HG02981 (cell line): ENCODE measurements at regions not wholly inside any gene's neighbourhood (a gene's known extent, or its start where the extent isn't known, plus 50 kb on each side); places are given as distances from the start of the nearest gene placed in this dataset.
"Not testable (repeated sequence)": the region's sequence is repeated elsewhere in the genome, so short reads cannot be mapped to it uniquely, and the experiment has no call there.

Experiments
- ATAC-seq: cut with Tn5 transposase; IDR thresholded peaks from one replicate; pipeline ENCODE4 v1.9.1; 2021; ENCODE audit warnings: mild to moderate bottlenecking, moderate library complexity; ENCODE audit not compliant: unreplicated experiment

DNA sequence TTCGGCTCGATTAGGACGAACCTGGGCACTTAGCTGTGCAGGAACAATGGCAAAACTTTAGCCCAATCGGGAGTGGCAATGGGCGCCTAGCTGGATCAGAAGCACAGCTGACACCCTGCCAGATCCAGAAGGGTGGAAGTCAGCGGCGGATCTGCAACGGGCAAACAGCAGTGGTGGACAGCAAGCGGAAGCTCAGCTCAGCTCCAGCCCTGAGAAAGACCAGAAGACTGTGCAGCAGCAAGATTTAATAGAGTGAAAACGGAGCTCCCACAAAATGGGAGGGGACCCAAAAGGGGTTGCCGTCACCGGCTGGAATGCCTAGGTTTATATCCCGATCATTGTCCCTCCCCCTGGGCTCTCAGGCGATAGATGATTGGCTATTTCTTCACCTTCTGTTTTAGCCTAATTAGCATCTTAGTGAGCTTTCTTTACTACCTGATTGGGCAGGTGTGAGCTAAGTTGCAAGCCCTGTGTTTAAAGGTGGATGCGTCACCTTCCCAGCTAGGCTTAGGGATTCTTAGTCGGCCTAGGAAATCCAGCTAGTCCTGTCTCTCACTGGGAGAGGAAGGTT is 1237.9 kb downstream of the CDH12 start:
- no peak for ATAC-seq

DNA sequence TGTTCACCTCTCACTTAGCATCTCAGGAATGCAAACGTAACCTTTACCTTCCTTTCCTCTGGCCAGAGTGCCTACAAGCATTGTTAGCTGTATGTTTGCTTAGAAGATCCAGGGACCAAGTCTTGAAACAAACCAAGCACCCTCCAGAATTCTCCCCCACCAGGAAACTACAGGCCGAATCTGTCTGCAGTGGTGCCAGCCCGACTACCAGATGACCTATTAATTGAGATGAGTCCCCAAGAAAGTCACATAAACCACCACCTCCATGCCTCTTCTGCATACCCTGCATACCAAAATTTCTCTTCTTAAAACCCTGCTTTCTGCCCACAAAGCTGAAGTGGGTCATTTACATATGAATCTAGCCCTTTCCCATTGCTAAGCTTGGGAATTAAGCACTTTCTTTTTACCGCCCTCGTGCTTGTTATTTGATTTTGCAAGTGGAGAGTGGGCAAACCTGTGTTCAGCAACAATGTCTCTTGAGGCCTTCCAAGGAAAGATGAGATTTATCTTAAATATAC is 1239.1 kb downstream of the CDH12 start:
- no peak for ATAC-seq

GRCh38 chr5:21603796-21604195 is 1249.3 kb downstream of the CDH12 start:
- ATAC-seq = no peak

GRCh38 chr5:21594566-21594965 is 1258.6 kb downstream of the CDH12 start:
- no peak for ATAC-seq

GRCh38 chr5:21593261-21593660 is 1259.9 kb downstream of the CDH12 start:
- no peak for ATAC-seq

GRCh38 chr5:21581508-21581907 is 1271.6 kb downstream of the CDH12 start:
- no peak for ATAC-seq

GRCh38 chr5:21574961-21575360 is 1278.2 kb downstream of the CDH12 start:
- ATAC-seq = no peak

- ATAC-seq = no peak
These were observed 1278.7 kb downstream of the CDH12 start for GRCh38 chr5:21574438-21574837.

- no peak for ATAC-seq
These were observed 1279.5 kb downstream of the CDH12 start for GRCh38 chr5:21573416-21574314.

DNA sequence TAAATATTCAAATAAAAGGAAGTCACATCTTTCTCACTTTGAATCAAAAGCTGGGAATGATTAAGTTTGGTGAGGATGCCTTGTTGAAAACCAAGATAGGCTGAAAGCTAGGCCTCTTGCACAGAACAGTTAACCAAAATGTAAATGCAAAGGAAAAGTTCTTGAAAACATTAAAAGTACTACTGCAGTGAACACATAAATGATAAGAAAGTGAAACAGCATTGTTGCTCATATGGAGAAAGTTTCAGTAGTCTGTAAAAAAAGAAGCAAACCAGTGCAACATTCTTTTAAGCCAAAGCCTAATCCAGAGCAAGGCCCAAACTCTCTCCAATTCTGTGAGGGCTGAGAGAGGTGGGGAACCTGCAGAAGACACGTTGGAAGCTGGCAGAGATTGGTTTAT is 1281.9 kb downstream of the CDH12 start:
- ATAC-seq = not testable (repeated sequence)

DNA sequence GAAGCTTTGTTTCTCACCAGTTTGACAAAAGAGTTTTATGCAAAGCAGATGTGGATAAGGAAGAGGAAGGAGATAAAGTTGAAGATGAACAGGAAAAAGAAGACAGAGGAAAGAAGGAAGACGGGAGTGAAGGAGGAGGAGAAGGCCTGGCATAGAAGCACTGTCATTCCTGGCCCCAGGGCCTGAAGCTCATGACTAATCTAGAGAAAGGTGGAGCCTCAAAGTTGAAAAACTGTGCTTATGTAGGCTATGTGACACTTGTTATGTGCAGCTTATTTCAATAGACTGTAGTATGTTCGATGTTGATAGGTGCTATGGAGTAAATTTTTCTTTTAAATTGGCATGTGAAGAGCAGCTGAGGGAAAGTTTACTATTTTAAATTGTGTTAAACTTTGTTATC is 1294.0 kb downstream of the CDH12 start:
- not testable (repeated sequence) for ATAC-seq

GRCh38 chr5:21552263-21552662 is 1300.9 kb downstream of the CDH12 start:
- not testable (repeated sequence) for ATAC-seq

- ATAC-seq = not testable (repeated sequence)
These were observed 1302.2 kb downstream of the CDH12 start for GRCh38 chr5:21550916-21551315.

DNA sequence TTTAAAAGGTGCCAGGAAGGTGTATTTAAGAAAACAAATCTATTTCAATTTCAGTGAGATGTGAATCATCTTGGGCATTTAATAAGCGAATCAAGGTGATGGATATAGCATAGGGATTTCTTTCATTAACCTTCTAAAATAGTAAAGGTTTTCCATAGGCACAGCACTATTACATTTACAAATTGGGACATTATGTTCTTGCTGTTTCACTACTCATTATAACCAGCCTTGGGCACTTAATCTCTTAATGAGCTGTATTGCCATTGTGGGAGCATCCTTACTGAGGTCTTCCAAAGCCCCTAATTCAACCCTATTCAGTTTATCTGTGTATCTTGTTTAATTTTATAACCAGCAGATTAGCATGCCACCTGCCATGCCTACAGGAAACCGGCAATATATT is 1305.5 kb downstream of the CDH12 start:
- ATAC-seq = not testable (repeated sequence)

- ATAC-seq = not testable (repeated sequence)
These were observed 1318.0 kb downstream of the CDH12 start for GRCh38 chr5:21535114-21535513.

DNA sequence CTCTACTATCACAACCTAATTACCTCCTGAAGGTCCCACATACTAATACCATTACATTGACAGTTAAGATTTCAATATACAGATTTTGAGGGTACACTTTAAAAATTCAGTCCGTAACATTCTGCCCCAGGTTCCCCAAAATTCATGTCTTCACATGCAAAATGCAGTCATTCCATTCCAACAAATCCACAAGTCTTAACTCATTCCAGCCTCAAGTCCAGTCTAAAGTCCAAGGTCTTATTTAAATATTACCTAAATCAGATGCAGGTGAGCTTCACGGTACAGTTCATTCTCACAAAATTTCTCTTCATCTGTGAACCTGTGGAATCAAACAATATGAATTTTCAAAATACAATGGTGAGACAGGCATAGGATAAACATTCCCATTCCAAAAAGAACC is 1332.0 kb downstream of the CDH12 start:
- ATAC-seq = not testable (repeated sequence)

- ATAC-seq = not testable (repeated sequence)
These were observed 1356.2 kb downstream of the CDH12 start for GRCh38 chr5:21496926-21497325.

- ATAC-seq = not testable (repeated sequence)
These were observed 1357.1 kb downstream of the CDH12 start for GRCh38 chr5:21496056-21496455.

DNA sequence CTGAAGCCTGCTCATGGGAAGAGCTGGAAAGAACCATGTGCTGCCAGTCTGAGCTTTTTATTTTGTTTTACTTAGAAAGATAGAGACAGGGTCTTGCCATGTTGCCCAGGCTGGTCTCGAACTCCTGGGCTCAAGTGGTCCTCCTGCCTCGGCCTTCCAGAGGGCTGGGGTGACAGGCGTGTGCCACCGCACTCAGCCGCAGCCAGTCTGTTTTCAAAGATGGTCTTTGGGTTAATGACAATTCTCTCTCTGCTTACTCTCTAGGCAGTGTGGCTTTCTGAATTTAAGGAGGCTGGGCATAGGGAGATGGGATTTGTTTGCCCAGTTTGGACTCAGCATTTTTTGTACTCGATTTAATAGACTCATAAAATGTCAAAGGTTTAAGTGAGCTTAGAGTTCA is 1357.9 kb downstream of the CDH12 start:
- ATAC-seq = not testable (repeated sequence)

GRCh38 chr5:21494033-21494432 is 1359.1 kb downstream of the CDH12 start:
- ATAC-seq = not testable (repeated sequence)

- not testable (repeated sequence) for ATAC-seq
These were observed 1362.0 kb downstream of the CDH12 start for GRCh38 chr5:21491182-21491581.

DNA sequence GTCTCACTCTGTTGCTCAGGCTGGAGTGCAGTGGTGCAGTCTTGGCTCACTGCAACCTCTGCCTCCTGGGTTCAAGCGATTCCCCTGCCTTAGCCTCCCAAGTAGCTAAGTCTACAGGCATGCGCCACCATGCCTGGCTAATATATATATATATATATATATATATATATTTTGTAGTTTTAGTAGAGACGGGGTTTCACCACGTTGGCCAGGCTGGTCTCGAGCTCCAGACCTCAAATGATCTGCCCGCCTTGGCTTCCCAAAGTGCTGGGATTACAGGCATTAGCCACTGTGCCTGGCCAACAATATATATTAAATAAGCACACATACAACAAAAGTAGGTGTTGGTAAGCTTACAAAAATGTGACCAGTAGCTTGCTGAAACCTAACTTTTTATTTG is 1364.3 kb downstream of the CDH12 start:
- not testable (repeated sequence) for ATAC-seq
